ENCODE measurements at regions not wholly inside any gene's neighbourhood (a gene's known extent, or its start where the extent isn't known, plus 50 kb on each side); places are given as distances from the start of the nearest gene placed in this dataset.
A peak's percentile ranks its signal among the peaks of the same experiment; 100 is the strongest.

- no peak for TF ChIP-seq CTCF (conservative IDR thresholded peaks at IDR 0.05; ENCODE audit: low read depth in 2 of 2)
- no peaks in the 10 kb centered on the region; the same call in 1 of the 2 replicates for H3K9me2 ChIP-seq (ENCODE audit: insufficient read depth)
- no peak overlapping the region for H3K27ac ChIP-seq (ENCODE audit: low read depth)
- H3K27me3 ChIP-seq (ENCODE audit: insufficient read depth): no peaks in the 10 kb centered on the region
- H4K20me1 ChIP-seq (replicated peaks; ENCODE audit: insufficient read depth): no peaks in the 10 kb centered on the region
- Mint-ChIP-seq H3K27me3 (ENCODE audit: insufficient read depth, low read depth, poor library complexity) (no peaks in the 10 kb centered on the region), H3K27ac (no peak overlapping the region), H3K9me3 (no peaks in the 10 kb centered on the region), H3K4me1 (no peaks in the 10 kb centered on the region), H3K36me3 (ENCODE audit: low read depth) (no peaks in the 10 kb centered on the region), H3K4me3 (no peak overlapping the region)
- DNase-seq (ENCODE audit: low spot score) (no peak), ATAC-seq (no peak)
- H3K79me2 ChIP-seq (replicated peaks; ENCODE audit: insufficient read depth): no peaks in the 10 kb centered on the region
- no peak overlapping the region for H3K4me2 ChIP-seq
- H3K4me3 ChIP-seq: no peak overlapping the region
- H3K4me1 ChIP-seq (ENCODE audit: insufficient read depth): no peaks in the 10 kb centered on the region
- H3K36me3 ChIP-seq (ENCODE audit: insufficient read depth): no peaks in the 10 kb centered on the region
- peak overlapping the region; percentile 66 for H2AFZ ChIP-seq
- H3F3A ChIP-seq (replicated peaks; ENCODE audit: low read depth): no peaks in the 10 kb centered on the region
These were observed 226.2 kb upstream of the KLF4 start for GRCh38 chr9:107715740-107716139.

DNA sequence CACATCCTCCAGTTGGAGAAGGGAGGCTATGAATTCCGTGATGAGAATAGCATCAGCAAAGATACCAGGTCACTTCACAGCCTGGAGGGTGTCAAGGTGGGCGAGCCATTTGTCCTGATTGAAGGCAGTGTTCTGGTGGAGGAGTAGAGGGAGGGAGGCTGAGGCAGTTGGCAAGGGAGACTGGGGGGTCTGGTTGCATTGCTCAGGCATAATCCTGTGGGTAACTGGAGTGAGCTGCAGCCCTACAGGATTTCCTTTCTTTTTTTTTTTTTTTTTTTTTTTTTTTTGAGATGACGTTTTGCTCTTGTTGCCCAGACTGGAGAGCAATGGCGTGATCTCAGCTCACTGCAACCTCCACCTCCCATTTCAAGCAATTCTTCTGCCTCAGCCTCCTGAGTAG, 223.9 kb upstream of the KLF4 start:
- no peaks in the 10 kb centered on the region for H3K36me3 ChIP-seq (ENCODE audit: insufficient read depth)
- no peak overlapping the region for H2AFZ ChIP-seq
- Mint-ChIP-seq H3K27me3 (ENCODE audit: insufficient read depth, low read depth, poor library complexity) (no peaks in the 10 kb centered on the region), H3K4me1 (no peaks in the 10 kb centered on the region), H3K4me3 (no peak overlapping the region), H3K9me3 (no peaks in the 10 kb centered on the region), H3K27ac (no peak overlapping the region), H3K36me3 (ENCODE audit: low read depth) (no peaks in the 10 kb centered on the region)
- H3F3A ChIP-seq (replicated peaks; ENCODE audit: low read depth): no peaks in the 10 kb centered on the region
- H3K27ac ChIP-seq (ENCODE audit: low read depth): no peak overlapping the region
- TF ChIP-seq ETS1 (IDR thresholded peaks at IDR 0.05): no peak
- H3K79me2 ChIP-seq (replicated peaks; ENCODE audit: insufficient read depth): no peaks in the 10 kb centered on the region
- H4K20me1 ChIP-seq (replicated peaks; ENCODE audit: insufficient read depth): no peaks in the 10 kb centered on the region
- no peak overlapping the region for H3K4me2 ChIP-seq
- DNase-seq (ENCODE audit: low spot score) (no peak), ATAC-seq (no peak)
- H3K4me1 ChIP-seq (ENCODE audit: insufficient read depth): no peaks in the 10 kb centered on the region
- no peak overlapping the region for H3K4me3 ChIP-seq
- no peaks in the 10 kb centered on the region for H3K27me3 ChIP-seq (ENCODE audit: insufficient read depth)
- H3K9me2 ChIP-seq (ENCODE audit: insufficient read depth): no peaks in the 10 kb centered on the region; the same call in 1 of the 2 replicates

GRCh38 chr9:107712390-107712789, 222.8 kb upstream of the KLF4 start:
- no peak overlapping the region for H3K4me3 Mint-ChIP-seq
- H4K20me1 ChIP-seq (replicated peaks; ENCODE audit: insufficient read depth): no peaks in the 10 kb centered on the region
- TF ChIP-seq CTCF (conservative IDR thresholded peaks at IDR 0.05; ENCODE audit: low read depth in 2 of 2) (0 out of 4 replicates have a peak, but pooled peaks of 1 of the 2 experiments have one; percentile 8), ETS1 (IDR thresholded peaks at IDR 0.05) (no peak)
- no peaks in the 10 kb centered on the region for H3K9me3 Mint-ChIP-seq
- no peaks in the 10 kb centered on the region; the same call in 1 of the 2 replicates for H3K9me2 ChIP-seq (ENCODE audit: insufficient read depth)
- H3K27ac ChIP-seq (ENCODE audit: low read depth): no peak overlapping the region
- H3F3A ChIP-seq (replicated peaks; ENCODE audit: low read depth): no peaks in the 10 kb centered on the region
- no peak overlapping the region for H2AFZ ChIP-seq
- ATAC-seq: no peak
- no peaks in the 10 kb centered on the region for H3K79me2 ChIP-seq (replicated peaks; ENCODE audit: insufficient read depth)
- no peaks in the 10 kb centered on the region for H3K4me1 Mint-ChIP-seq
- H3K4me1 ChIP-seq (ENCODE audit: insufficient read depth): no peaks in the 10 kb centered on the region
- H3K27me3 Mint-ChIP-seq (ENCODE audit: insufficient read depth, low read depth, poor library complexity): no peaks in the 10 kb centered on the region
- H3K4me3 ChIP-seq: no peak overlapping the region
- H3K27ac Mint-ChIP-seq: no peak overlapping the region
- no peaks in the 10 kb centered on the region for H3K36me3 ChIP-seq (ENCODE audit: insufficient read depth)
- DNase-seq (ENCODE audit: low spot score): no peak
- no peaks in the 10 kb centered on the region for H3K27me3 ChIP-seq (ENCODE audit: insufficient read depth)
- H3K36me3 Mint-ChIP-seq (ENCODE audit: low read depth): no peaks in the 10 kb centered on the region
- no peak overlapping the region for H3K4me2 ChIP-seq

Measured in GM23338 (cell line).